HK-2 (cell line): ENCODE measurements at regions not wholly inside any gene's neighbourhood (a gene's known extent, or its start where the extent isn't known, plus 50 kb on each side); places are given as distances from the start of the nearest gene placed in this dataset.
"Not testable (repeated sequence)": the region's sequence is repeated elsewhere in the genome, so short reads cannot be mapped to it uniquely, and the experiment has no call there.

Source experiments
- DNase-seq: peaks from one replicate; pipeline ENCODE4 v3.0.0-alpha.2; 2018; ENCODE audit not compliant: unreplicated experiment

GRCh38 chr12:25337916-25338315 is 87.2 kb upstream of the KRAS start:
- DNase-seq = no peak

- no peak for DNase-seq
Observed at GRCh38 chr12:25332143-25332542, 81.4 kb upstream of the KRAS start.

- no peak for DNase-seq
Observed at GRCh38 chr12:25328072-25328712, 77.5 kb upstream of the KRAS start.

GRCh38 chr12:25327321-25327720 is 76.6 kb upstream of the KRAS start:
- DNase-seq = no peak

- no peak for DNase-seq
Observed at GRCh38 chr12:25326326-25326725, 75.6 kb upstream of the KRAS start.

- no peak for DNase-seq
Observed at GRCh38 chr12:25324861-25325260, 74.1 kb upstream of the KRAS start.

- no peak for DNase-seq
Observed at GRCh38 chr12:25323581-25323982, 72.9 kb upstream of the KRAS start.

- DNase-seq = no peak
Observed at GRCh38 chr12:25322918-25323531, 72.3 kb upstream of the KRAS start.

- no peak for DNase-seq
Observed at GRCh38 chr12:25322351-25322750, 71.6 kb upstream of the KRAS start.

GRCh38 chr12:25321772-25322171 is 71.0 kb upstream of the KRAS start:
- DNase-seq = no peak

GRCh38 chr12:25320123-25321006 is 69.6 kb upstream of the KRAS start:
- DNase-seq = no peak

GRCh38 chr12:25319233-25319984 is 68.7 kb upstream of the KRAS start:
- DNase-seq = no peak

GRCh38 chr12:25317553-25317952 is 66.8 kb upstream of the KRAS start:
- DNase-seq = no peak

- no peak for DNase-seq
Observed at GRCh38 chr12:25315388-25315787, 64.7 kb upstream of the KRAS start.

- DNase-seq = not testable (repeated sequence)
Observed at GRCh38 chr12:25313266-25313990, 62.7 kb upstream of the KRAS start.

- DNase-seq = no peak
Observed at GRCh38 chr12:25311506-25311905, 60.8 kb upstream of the KRAS start.

- DNase-seq = not testable (repeated sequence)
Observed at GRCh38 chr12:25310071-25310470, 59.3 kb upstream of the KRAS start.

- no peak for DNase-seq
Observed at GRCh38 chr12:25308756-25309155, 58.0 kb upstream of the KRAS start.

- DNase-seq = no peak
Observed at GRCh38 chr12:25307818-25308217, 57.1 kb upstream of the KRAS start.

GRCh38 chr12:25301798-25302197 is 51.1 kb upstream of the KRAS start:
- DNase-seq = no peak
